ENCODE measurements at regions not wholly inside any gene's neighbourhood (a gene's known extent, or its start where the extent isn't known, plus 50 kb on each side); places are given as distances from the start of the nearest gene placed in this dataset.

DNA sequence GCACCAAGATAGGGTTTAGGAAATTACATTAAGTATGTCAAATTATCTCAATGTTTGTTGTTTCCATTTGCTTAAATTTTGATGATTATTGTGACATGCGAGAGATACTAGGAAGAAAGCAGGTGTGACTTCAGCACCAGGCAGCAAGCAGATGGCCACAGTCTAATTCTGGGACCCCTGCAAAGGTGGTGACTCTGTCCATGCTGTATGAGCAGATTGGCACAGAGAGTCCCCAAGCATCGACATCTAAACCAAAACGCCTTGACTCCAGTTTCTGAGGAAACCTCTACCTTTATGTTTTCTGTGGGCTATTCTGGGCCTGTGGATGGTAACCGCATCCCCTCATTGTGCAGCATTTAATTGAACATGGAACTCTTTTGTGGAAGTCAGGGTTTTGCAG is 670.1 kb upstream of the TMEM132C start:
- intact Hi-C loops (cut with micrococcal nuclease) = no loop called here
- Histone ChIP-seq H3K9me3 (ENCODE audit: control extremely low read depth in 1 of 3, control insufficient read depth in 2 of 3, insufficient read depth in 1 of 3, low read length in 2 of 3) (no peaks in the 10 kb centered on the region), H3K4me3 (ENCODE audit: control extremely low read depth in 1 of 5, extremely low read depth in 1 of 5, insufficient read depth in 1 of 5, low read depth in 2 of 5, low read length in 4 of 5) (no peak overlapping the region), H2AFZ (ENCODE audit: insufficient read depth, low read depth, low read length, poor library complexity, severe bottlenecking) (no peak overlapping the region), H3K79me2 (ENCODE audit: control insufficient read depth, insufficient read depth, low read length) (no peaks in the 10 kb centered on the region), H3K27ac (ENCODE audit: low read length in 2 of 2) (no peak overlapping the region), H4K20me1 (ENCODE audit: control insufficient read depth, insufficient read depth, low read length, poor library complexity, severe bottlenecking) (no peaks in the 10 kb centered on the region), H3K27me3 (replicated peaks in 1 of 4; ENCODE audit: control extremely low read depth in 1 of 4, control insufficient read depth in 3 of 4, insufficient read depth in 4 of 4, low read length in 3 of 4) (no peaks in the 10 kb centered on the region), H3K4me1 (ENCODE audit: control insufficient read depth in 2 of 2, insufficient read depth in 2 of 2, low read length in 2 of 2) (no peaks in the 10 kb centered on the region), H3K4me2 (replicated peaks; ENCODE audit: low read depth, low read length, poor library complexity, severe bottlenecking) (no peak overlapping the region), H3K36me3 (replicated peaks in 1 of 2; ENCODE audit: control extremely low read depth in 1 of 2, control insufficient read depth in 1 of 2, extremely low read depth in 1 of 2, insufficient read depth in 2 of 2, low read length in 1 of 2) (no peaks in the 10 kb centered on the region), H3K9ac (ENCODE audit: low read length) (no peak overlapping the region)
- POLR2A ChIA-PET = no interaction called here
- no peak overlapping the region for H3K4me3 Mint-ChIP-seq
- no peaks in the 10 kb centered on the region for H3K4me1 Mint-ChIP-seq
- ATAC-seq (ENCODE audit: low read depth) (no peak), DNase-seq (no peak)
- H3K27ac Mint-ChIP-seq = no peak overlapping the region
- 100% methylated on average over 4 of the region's 4 CpGs for WGBS (ENCODE audit: insufficient coverage)
- CTCF ChIA-PET = no interaction called here
- peaks cover 2% of the 10 kb centered on the region for H3K9me3 Mint-ChIP-seq (ENCODE audit: insufficient read depth)
- no peaks in the 10 kb centered on the region for H3K27me3 Mint-ChIP-seq
- TF ChIP-seq CTCF (IDR thresholded peaks at IDR 0.05) (no peak), EZH2 (IDR thresholded peaks at IDR 0.05; ENCODE audit: borderline replicate concordance, insufficient read depth, low read depth, low read length, poor library complexity, severe bottlenecking) (no peak)

- Histone ChIP-seq H3K4me1 (ENCODE audit: control insufficient read depth in 2 of 2, insufficient read depth in 2 of 2, low read length in 2 of 2) (no peaks in the 10 kb centered on the region), H2AFZ (ENCODE audit: insufficient read depth, low read depth, low read length, poor library complexity, severe bottlenecking) (no peak overlapping the region), H3K4me2 (replicated peaks; ENCODE audit: low read depth, low read length, poor library complexity, severe bottlenecking) (no peak overlapping the region), H3K4me3 (ENCODE audit: control extremely low read depth in 1 of 5, extremely low read depth in 1 of 5, insufficient read depth in 1 of 5, low read depth in 2 of 5, low read length in 4 of 5) (no peak overlapping the region), H3K79me2 (ENCODE audit: control insufficient read depth, insufficient read depth, low read length) (no peaks in the 10 kb centered on the region), H3K27me3 (replicated peaks in 1 of 4; ENCODE audit: control extremely low read depth in 1 of 4, control insufficient read depth in 3 of 4, insufficient read depth in 4 of 4, low read length in 3 of 4) (no peaks in the 10 kb centered on the region), H3K27ac (ENCODE audit: low read length in 2 of 2) (no peak overlapping the region), H3K9ac (ENCODE audit: low read length) (no peak overlapping the region), H4K20me1 (ENCODE audit: control insufficient read depth, insufficient read depth, low read length, poor library complexity, severe bottlenecking) (no peaks in the 10 kb centered on the region), H3K9me3 (ENCODE audit: control extremely low read depth in 1 of 3, control insufficient read depth in 2 of 3, insufficient read depth in 1 of 3, low read length in 2 of 3) (no peaks in the 10 kb centered on the region), H3K36me3 (replicated peaks in 1 of 2; ENCODE audit: control extremely low read depth in 1 of 2, control insufficient read depth in 1 of 2, extremely low read depth in 1 of 2, insufficient read depth in 2 of 2, low read length in 1 of 2) (no peaks in the 10 kb centered on the region)
- DNase-seq (no peak), ATAC-seq (ENCODE audit: low read depth) (no peak)
- WGBS (ENCODE audit: insufficient coverage) = 100% methylated on average over 1 of the region's 7 CpGs
- TF ChIP-seq EZH2 (IDR thresholded peaks at IDR 0.05; ENCODE audit: borderline replicate concordance, insufficient read depth, low read depth, low read length, poor library complexity, severe bottlenecking) = no peak
- TF ChIP-seq CTCF (IDR thresholded peaks at IDR 0.05) = no peak
- Mint-ChIP-seq H3K27me3 (no peaks in the 10 kb centered on the region), H3K9me3 (ENCODE audit: insufficient read depth) (peaks cover 4% of the 10 kb centered on the region), H3K4me1 (no peaks in the 10 kb centered on the region), H3K4me3 (no peak overlapping the region), H3K27ac (no peak overlapping the region)
- POLR2A ChIA-PET = no interaction called here
- CTCF ChIA-PET = no interaction called here
- intact Hi-C loops (cut with micrococcal nuclease) = no loop called here
Measured at GRCh38 chr12:127599436-127599835, 667.5 kb upstream of the TMEM132C start.

Measured in B cell (primary cell).